Neural progenitor cell (in vitro differentiated cells): ENCODE measurements at regions not wholly inside any gene's neighbourhood (a gene's known extent, or its start where the extent isn't known, plus 50 kb on each side); places are given as distances from the start of the nearest gene placed in this dataset.
"Not testable (repeated sequence)": the region's sequence is repeated elsewhere in the genome, so short reads cannot be mapped to it uniquely, and the experiment has no call there.

ENCODE experiments used
- DNase-seq: peaks from one replicate; pipeline ENCODE4 v3.0.0-alpha.2; 2016; ENCODE audit warnings: low spot score
- H2AFZ ChIP-seq: fragments of 200-600 bp; sonication (generic); replicated peaks from 2 replicates; pipeline ENCODE4 v1.6.1; 2016; ENCODE audit warnings: antibody characterized with exemption
- H3F3A ChIP-seq: fragments of 200-600 bp; sonication (generic); 2 replicates; pipeline ENCODE4 v1.6.1; 2016; ENCODE audit warnings: antibody characterized with exemption, low read depth
- H3K27ac ChIP-seq: fragments of 200-600 bp; sonication (generic); 2 replicates; pipeline ENCODE4 v1.5.1; 2016; ENCODE audit warnings: mild to moderate bottlenecking
- H3K27me3 ChIP-seq: fragments of 200-600 bp; sonication (generic); 2 replicates; pipeline ENCODE4 v1.6.1; 2016; ENCODE audit warnings: mild to moderate bottlenecking, moderate library complexity
- H3K36me3 ChIP-seq: fragments of 200-600 bp; sonication (generic); 2 replicates; pipeline ENCODE4 v1.5.1; 2016
- H3K4me1 ChIP-seq: fragments of 200-600 bp; sonication (generic); 2 replicates; pipeline ENCODE4 v1.6.1; 2016; ENCODE audit warnings: mixed run types
- H3K4me2 ChIP-seq: fragments of 200-600 bp; sonication (generic); 2 replicates; pipeline ENCODE4 v1.6.1; 2016
- H3K4me3 ChIP-seq: fragments of 200-600 bp; sonication (generic); 2 replicates; pipeline ENCODE4 v1.5.1; 2016
- H3K79me2 ChIP-seq: fragments of 200-600 bp; sonication (generic); 2 replicates; pipeline ENCODE4 v1.6.1; 2016; ENCODE audit warnings: low read depth
- H3K9ac ChIP-seq: fragments of 200-600 bp; sonication (generic); 2 replicates; pipeline ENCODE4 v1.6.1; 2016
- H3K9me3 ChIP-seq: fragments of 200-600 bp; sonication (generic); 2 replicates; pipeline ENCODE4 v1.5.1; 2016; ENCODE audit warnings: low read depth
- H4K20me1 ChIP-seq: fragments of 200-600 bp; sonication (generic); 2 replicates; pipeline ENCODE4 v1.6.1; 2016; ENCODE audit warnings: low read depth
- H3K27ac Mint-ChIP-seq: 3 replicates; pipeline ENCODE4 v1.8.0; 2021; ENCODE audit warnings: mixed read lengths
- H3K27me3 Mint-ChIP-seq: 2 replicates; pipeline ENCODE4 v1.8.0; 2022; ENCODE audit warnings: low read depth, mild to moderate bottlenecking, inconsistent platforms, moderate library complexity, mixed read lengths; ENCODE audit not compliant: insufficient read depth
- H3K36me3 Mint-ChIP-seq: 3 replicates; pipeline ENCODE4 v1.8.0; 2021; ENCODE audit warnings: mixed read lengths
- H3K4me1 Mint-ChIP-seq: 3 replicates; pipeline ENCODE4 v1.8.0; 2021; ENCODE audit warnings: mixed read lengths
- H3K4me3 Mint-ChIP-seq: 3 replicates; pipeline ENCODE4 v1.8.0; 2021; ENCODE audit warnings: mild to moderate bottlenecking, moderate library complexity, mixed read lengths
- H3K9me3 Mint-ChIP-seq: 3 replicates; pipeline ENCODE4 v1.8.0; 2020; ENCODE audit warnings: mixed read lengths
- EZH2 ChIP-seq: fragments of 200-600 bp; sonication (generic); IDR thresholded peaks from 2 replicates; pipeline ENCODE4 v1.6.1; 2017; ENCODE audit warnings: antibody characterized with exemption, mild to moderate bottlenecking, moderate library complexity
- EZH2phosphoT487 ChIP-seq: fragments of 200-600 bp; sonication (generic); IDR thresholded peaks from 2 replicates; pipeline ENCODE4 v1.6.1; 2017; ENCODE audit warnings: antibody characterized with exemption
- TF ChIP-seq, protein P1 (sequence below): fragments of 200-600 bp; sonication (generic); IDR thresholded peaks from 2 replicates; pipeline ENCODE4 v1.5.1; 2017; ENCODE audit warnings: antibody characterized with exemption, mild to moderate bottlenecking

DNA sequence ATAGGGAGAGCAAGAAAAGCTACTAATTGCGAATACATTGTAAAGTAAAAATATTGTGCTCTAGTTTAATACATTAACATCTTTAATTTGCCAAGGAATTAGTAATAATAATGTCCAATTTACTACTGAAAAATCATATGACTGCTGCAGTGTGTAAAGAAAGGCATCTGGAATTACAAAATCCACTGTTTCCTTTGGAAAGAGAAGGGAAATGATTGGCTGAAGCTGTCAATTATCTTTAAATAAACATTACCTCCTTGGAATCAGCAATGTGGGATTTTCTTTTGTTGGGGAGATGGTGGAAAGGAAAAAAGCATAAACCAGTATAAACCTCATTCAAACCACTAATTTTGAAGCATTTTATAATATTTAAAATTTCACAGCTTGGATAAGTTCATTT lies 276.0 kb downstream of the MAP2K6 start:
- TF ChIP-seq, protein P1, sequence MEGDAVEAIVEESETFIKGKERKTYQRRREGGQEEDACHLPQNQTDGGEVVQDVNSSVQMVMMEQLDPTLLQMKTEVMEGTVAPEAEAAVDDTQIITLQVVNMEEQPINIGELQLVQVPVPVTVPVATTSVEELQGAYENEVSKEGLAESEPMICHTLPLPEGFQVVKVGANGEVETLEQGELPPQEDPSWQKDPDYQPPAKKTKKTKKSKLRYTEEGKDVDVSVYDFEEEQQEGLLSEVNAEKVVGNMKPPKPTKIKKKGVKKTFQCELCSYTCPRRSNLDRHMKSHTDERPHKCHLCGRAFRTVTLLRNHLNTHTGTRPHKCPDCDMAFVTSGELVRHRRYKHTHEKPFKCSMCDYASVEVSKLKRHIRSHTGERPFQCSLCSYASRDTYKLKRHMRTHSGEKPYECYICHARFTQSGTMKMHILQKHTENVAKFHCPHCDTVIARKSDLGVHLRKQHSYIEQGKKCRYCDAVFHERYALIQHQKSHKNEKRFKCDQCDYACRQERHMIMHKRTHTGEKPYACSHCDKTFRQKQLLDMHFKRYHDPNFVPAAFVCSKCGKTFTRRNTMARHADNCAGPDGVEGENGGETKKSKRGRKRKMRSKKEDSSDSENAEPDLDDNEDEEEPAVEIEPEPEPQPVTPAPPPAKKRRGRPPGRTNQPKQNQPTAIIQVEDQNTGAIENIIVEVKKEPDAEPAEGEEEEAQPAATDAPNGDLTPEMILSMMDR, result no peak
- no peak for TF ChIP-seq EZH2
- TF ChIP-seq EZH2phosphoT487, result no peak
- Mint-ChIP-seq H3K9me3 (peaks cover 12% of the 10 kb centered on the region), H3K4me3 (no peak overlapping the region), H3K27me3 (peaks cover 2% of the 10 kb centered on the region), H3K36me3 (no peaks in the 10 kb centered on the region), H3K27ac (no peak overlapping the region), H3K4me1 (no peaks in the 10 kb centered on the region)
- Histone ChIP-seq H3K4me1 (no peaks in the 10 kb centered on the region), H3K27me3 (no peaks in the 10 kb centered on the region), H3F3A (no peaks in the 10 kb centered on the region), H3K4me2 (no peak overlapping the region), H3K27ac (no peak overlapping the region), H2AFZ (no peak overlapping the region), H4K20me1 (no peaks in the 10 kb centered on the region), H3K4me3 (no peak overlapping the region), H3K9ac (no peak overlapping the region), H3K36me3 (no peaks in the 10 kb centered on the region), H3K9me3 (no peaks in the 10 kb centered on the region), H3K79me2 (no peaks in the 10 kb centered on the region)
- no peak for DNase-seq

DNA sequence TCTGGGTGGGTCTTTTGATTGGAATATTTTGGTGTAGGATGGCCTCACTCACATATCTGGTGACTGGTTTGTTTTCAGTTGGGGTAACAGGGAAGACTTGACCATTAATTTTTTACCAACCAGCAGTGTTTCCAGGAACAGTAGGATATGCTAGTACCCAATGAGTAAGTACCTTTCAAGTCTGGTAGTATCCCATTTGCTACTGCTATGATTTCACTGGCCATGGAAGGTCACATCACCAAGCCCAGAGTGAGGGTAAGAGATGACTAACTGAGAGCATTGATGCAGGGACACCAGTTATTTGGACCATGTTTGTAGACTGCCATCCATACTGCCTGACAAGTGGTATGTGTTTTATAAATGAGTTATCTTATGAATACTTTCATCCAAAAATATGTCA lies 277.7 kb downstream of the MAP2K6 start:
- Histone ChIP-seq H3K9ac (no peak overlapping the region), H3K4me3 (no peak overlapping the region), H3K79me2 (no peaks in the 10 kb centered on the region), H3K4me2 (no peak overlapping the region), H3K36me3 (no peaks in the 10 kb centered on the region), H3K9me3 (no peaks in the 10 kb centered on the region), H4K20me1 (no peaks in the 10 kb centered on the region), H3F3A (no peaks in the 10 kb centered on the region), H3K27ac (no peak overlapping the region), H3K4me1 (no peaks in the 10 kb centered on the region), H2AFZ (no peak overlapping the region), H3K27me3 (no peaks in the 10 kb centered on the region)
- no peaks in the 10 kb centered on the region for H3K36me3 Mint-ChIP-seq
- TF ChIP-seq EZH2 (no peak), EZH2phosphoT487 (no peak)
- TF ChIP-seq, protein P1, result no peak
- H3K27me3 Mint-ChIP-seq, result no peaks in the 10 kb centered on the region
- H3K4me3 Mint-ChIP-seq, result no peak overlapping the region
- no peak overlapping the region for H3K27ac Mint-ChIP-seq
- DNase-seq, result no peak
- peaks cover 11% of the 10 kb centered on the region for H3K9me3 Mint-ChIP-seq
- H3K4me1 Mint-ChIP-seq, result no peaks in the 10 kb centered on the region

DNA sequence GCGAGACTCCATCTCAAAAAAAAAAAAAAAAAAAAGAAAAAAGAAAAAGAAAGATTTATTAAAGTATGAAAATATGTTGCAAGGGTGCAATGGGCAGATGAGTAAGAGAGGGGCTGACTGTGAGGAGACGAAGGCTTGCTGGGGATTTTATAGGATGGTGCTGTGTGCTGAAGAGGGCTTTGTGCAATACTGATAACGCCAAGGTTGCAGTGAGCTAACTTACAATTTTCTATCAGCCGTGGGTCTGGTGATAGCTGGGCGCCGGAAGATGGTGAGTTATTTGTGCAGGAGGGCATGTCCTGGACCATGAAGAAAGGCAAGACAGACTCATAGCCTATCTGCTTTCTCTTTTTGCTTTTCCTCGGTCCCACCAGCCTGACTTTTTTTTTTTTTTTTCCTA lies 281.1 kb downstream of the MAP2K6 start:
- Mint-ChIP-seq H3K9me3 (peaks cover 29% of the 10 kb centered on the region), H3K4me1 (no peaks in the 10 kb centered on the region), H3K27ac (no peak overlapping the region), H3K4me3 (no peak overlapping the region), H3K27me3 (no peaks in the 10 kb centered on the region), H3K36me3 (peaks cover 6% of the 10 kb centered on the region)
- DNase-seq, result no peak
- H3K4me1 ChIP-seq, result no peaks in the 10 kb centered on the region
- no peaks in the 10 kb centered on the region for H3K36me3 ChIP-seq
- no peak for TF ChIP-seq EZH2phosphoT487
- TF ChIP-seq EZH2, result no peak
- TF ChIP-seq, protein P1, result no peak
- H3K79me2 ChIP-seq, result no peaks in the 10 kb centered on the region
- no peaks in the 10 kb centered on the region for H4K20me1 ChIP-seq
- no peaks in the 10 kb centered on the region for H3K27me3 ChIP-seq
- no peak overlapping the region for H3K9ac ChIP-seq
- H3K9me3 ChIP-seq, result no peaks in the 10 kb centered on the region
- no peak overlapping the region for H3K27ac ChIP-seq
- H2AFZ ChIP-seq, result no peak overlapping the region
- H3K4me3 ChIP-seq, result no peak overlapping the region
- no peak overlapping the region for H3K4me2 ChIP-seq
- H3F3A ChIP-seq, result no peaks in the 10 kb centered on the region

DNA sequence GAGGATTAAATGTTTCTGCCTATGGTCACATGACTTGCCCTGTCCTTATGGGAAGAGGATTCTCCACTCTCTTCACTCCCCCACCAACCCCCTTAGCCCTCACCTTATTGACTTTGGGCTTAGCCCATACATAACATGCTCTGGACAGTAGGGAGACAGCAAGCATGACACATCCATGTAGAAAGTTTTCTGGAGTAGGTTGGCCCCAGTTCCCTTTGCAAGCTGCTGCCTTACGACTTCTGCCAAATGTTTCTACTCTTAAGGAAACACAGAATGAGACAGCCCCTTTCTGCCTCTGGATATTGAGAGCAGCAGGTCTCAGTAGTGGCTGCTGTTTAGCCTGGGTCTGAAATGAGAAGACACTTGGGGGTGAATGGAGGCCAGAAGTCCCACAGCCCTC lies 282.2 kb downstream of the MAP2K6 start:
- no peak overlapping the region for H3K4me3 Mint-ChIP-seq
- H2AFZ ChIP-seq, result no peak overlapping the region
- peaks cover 29% of the 10 kb centered on the region for H3K9me3 Mint-ChIP-seq
- TF ChIP-seq, protein P1, result no peak
- no peak for TF ChIP-seq EZH2phosphoT487
- no peak for TF ChIP-seq EZH2
- no peaks in the 10 kb centered on the region for H4K20me1 ChIP-seq
- H3F3A ChIP-seq, result no peaks in the 10 kb centered on the region
- H3K27me3 Mint-ChIP-seq, result no peaks in the 10 kb centered on the region
- DNase-seq, result no peak
- H3K79me2 ChIP-seq, result no peaks in the 10 kb centered on the region
- no peak overlapping the region for H3K27ac Mint-ChIP-seq
- no peaks in the 10 kb centered on the region for H3K4me1 ChIP-seq
- H3K36me3 Mint-ChIP-seq, result peaks cover 6% of the 10 kb centered on the region
- H3K4me3 ChIP-seq, result no peak overlapping the region
- no peak overlapping the region for H3K4me2 ChIP-seq
- H3K36me3 ChIP-seq, result no peaks in the 10 kb centered on the region
- no peaks in the 10 kb centered on the region for H3K9me3 ChIP-seq
- no peaks in the 10 kb centered on the region for H3K27me3 ChIP-seq
- H3K9ac ChIP-seq, result no peak overlapping the region
- no peaks in the 10 kb centered on the region for H3K4me1 Mint-ChIP-seq
- H3K27ac ChIP-seq, result no peak overlapping the region

DNA sequence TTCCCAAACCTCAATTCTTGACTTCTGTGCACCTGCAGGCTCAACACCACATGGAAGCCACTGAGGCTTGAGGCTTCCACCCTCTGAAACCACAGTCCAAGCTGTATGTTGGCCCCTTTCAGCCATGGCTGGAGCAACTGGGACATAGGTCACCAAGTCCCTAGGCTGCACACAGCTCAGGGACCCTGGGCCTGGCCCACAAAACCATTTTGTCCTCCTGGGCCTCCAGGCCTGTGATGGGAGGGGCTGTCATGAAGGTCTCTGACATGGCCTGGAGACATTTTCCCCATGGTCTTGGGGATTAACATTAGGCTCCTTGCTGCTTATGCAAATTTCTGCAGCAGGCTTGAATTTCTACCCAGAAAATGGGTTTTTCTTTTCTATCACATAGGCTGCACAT lies 283.9 kb downstream of the MAP2K6 start:
- not testable (repeated sequence) for DNase-seq, H3K9me3 ChIP-seq, H3K4me3 Mint-ChIP-seq, H3K4me1 ChIP-seq, H3K36me3 Mint-ChIP-seq, H3K27me3 ChIP-seq, H3K9ac ChIP-seq, H2AFZ ChIP-seq, H3K27ac ChIP-seq, H3K4me1 Mint-ChIP-seq, H3K4me2 ChIP-seq, H3K79me2 ChIP-seq, H3K27ac Mint-ChIP-seq, H3K4me3 ChIP-seq, H4K20me1 ChIP-seq, H3F3A ChIP-seq, H3K27me3 Mint-ChIP-seq, H3K36me3 ChIP-seq
- peaks cover 29% of the 10 kb centered on the region for H3K9me3 Mint-ChIP-seq
